22Rv1 (cell line): ENCODE measurements at regions not wholly inside any gene's neighbourhood (a gene's known extent, or its start where the extent isn't known, plus 50 kb on each side); places are given as distances from the start of the nearest gene placed in this dataset.

Experiments
- H3K27ac ChIP-seq: fragments of 450-650 bp; 2 replicates; pipeline ENCODE4 v1.5.1; 2017
- CTCF ChIP-seq: fragments of 450-650 bp; IDR thresholded peaks from 2 replicates; pipeline ENCODE4 v1.5.1; 2017; ENCODE audit warnings: mild to moderate bottlenecking
- ZFX ChIP-seq: fragments of 450-650 bp; IDR thresholded peaks from 2 replicates; pipeline ENCODE4 v1.6.1; 2017; ENCODE audit warnings: antibody characterized with exemption, borderline replicate concordance

GRCh38 chr21:26397545-26397944, 175.5 kb downstream of the CYYR1 start:
- H3K27ac ChIP-seq: no peak overlapping the region
- TF ChIP-seq CTCF (no peak), ZFX (no peak)

- no peak for TF ChIP-seq CTCF
- no peak for TF ChIP-seq ZFX
- H3K27ac ChIP-seq: no peak overlapping the region
These were observed 178.7 kb downstream of the CYYR1 start for GRCh38 chr21:26394341-26394740.

- TF ChIP-seq CTCF: no peak
- TF ChIP-seq ZFX: no peak
These were observed 181.9 kb downstream of the CYYR1 start for GRCh38 chr21:26391166-26391565.

GRCh38 chr21:26389971-26390641, 183.0 kb downstream of the CYYR1 start:
- no peak overlapping the region for H3K27ac ChIP-seq
- TF ChIP-seq ZFX (no peak), CTCF (no peak)

More at GRCh38 chr21:26391166-26391565, 181.9 kb downstream of the CYYR1 start:
- H3K27ac ChIP-seq: no peak overlapping the region

- H3K27ac ChIP-seq: no peak overlapping the region
- no peak for TF ChIP-seq CTCF
- no peak for TF ChIP-seq ZFX
These were observed 184.3 kb downstream of the CYYR1 start for GRCh38 chr21:26388731-26389231.

GRCh38 chr21:26385721-26386120, 187.4 kb downstream of the CYYR1 start:
- H3K27ac ChIP-seq: no peak overlapping the region
- TF ChIP-seq CTCF: no peak
- no peak for TF ChIP-seq ZFX

- TF ChIP-seq CTCF: no peak
- TF ChIP-seq ZFX: no peak
These were observed 193.5 kb downstream of the CYYR1 start for GRCh38 chr21:26379561-26379960.

More at GRCh38 chr21:26379561-26379960, 193.5 kb downstream of the CYYR1 start:
- no peak overlapping the region for H3K27ac ChIP-seq
